GM12873 (cell line): ENCODE measurements at regions not wholly inside any gene's neighbourhood (a gene's known extent, or its start where the extent isn't known, plus 50 kb on each side); places are given as distances from the start of the nearest gene placed in this dataset.

Experiments used
- TF ChIP-seq, protein P1 (sequence below): IDR thresholded peaks from 2 replicates; pipeline ENCODE4 v1.5.1; 2012; ENCODE audit warnings: low read depth, mild to moderate bottlenecking, moderate library complexity, low read length, control low read depth; ENCODE audit not compliant: insufficient read depth; ENCODE audit errors: missing control alignments

DNA sequence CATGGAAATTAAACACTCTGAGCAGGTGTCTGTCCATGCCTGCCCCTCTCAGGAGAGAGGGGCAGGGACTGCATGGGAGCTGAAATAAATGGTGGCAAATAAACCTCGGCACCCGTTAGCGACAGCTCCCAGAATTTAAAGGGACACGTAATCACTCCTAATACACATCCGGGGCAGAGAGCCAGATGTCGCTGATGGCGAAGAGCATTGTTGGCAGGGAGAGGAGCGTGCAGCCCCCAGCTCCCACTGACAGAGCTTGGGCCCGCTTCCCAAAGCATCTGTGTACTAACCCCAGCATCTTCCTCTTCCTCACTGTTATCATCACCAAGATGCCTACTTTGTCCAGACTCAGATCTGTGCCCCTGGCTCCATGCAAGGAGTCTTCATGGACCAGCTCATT is 85.8 kb downstream of the IRX5 start:
- TF ChIP-seq, protein P1, sequence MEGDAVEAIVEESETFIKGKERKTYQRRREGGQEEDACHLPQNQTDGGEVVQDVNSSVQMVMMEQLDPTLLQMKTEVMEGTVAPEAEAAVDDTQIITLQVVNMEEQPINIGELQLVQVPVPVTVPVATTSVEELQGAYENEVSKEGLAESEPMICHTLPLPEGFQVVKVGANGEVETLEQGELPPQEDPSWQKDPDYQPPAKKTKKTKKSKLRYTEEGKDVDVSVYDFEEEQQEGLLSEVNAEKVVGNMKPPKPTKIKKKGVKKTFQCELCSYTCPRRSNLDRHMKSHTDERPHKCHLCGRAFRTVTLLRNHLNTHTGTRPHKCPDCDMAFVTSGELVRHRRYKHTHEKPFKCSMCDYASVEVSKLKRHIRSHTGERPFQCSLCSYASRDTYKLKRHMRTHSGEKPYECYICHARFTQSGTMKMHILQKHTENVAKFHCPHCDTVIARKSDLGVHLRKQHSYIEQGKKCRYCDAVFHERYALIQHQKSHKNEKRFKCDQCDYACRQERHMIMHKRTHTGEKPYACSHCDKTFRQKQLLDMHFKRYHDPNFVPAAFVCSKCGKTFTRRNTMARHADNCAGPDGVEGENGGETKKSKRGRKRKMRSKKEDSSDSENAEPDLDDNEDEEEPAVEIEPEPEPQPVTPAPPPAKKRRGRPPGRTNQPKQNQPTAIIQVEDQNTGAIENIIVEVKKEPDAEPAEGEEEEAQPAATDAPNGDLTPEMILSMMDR = no peak

DNA sequence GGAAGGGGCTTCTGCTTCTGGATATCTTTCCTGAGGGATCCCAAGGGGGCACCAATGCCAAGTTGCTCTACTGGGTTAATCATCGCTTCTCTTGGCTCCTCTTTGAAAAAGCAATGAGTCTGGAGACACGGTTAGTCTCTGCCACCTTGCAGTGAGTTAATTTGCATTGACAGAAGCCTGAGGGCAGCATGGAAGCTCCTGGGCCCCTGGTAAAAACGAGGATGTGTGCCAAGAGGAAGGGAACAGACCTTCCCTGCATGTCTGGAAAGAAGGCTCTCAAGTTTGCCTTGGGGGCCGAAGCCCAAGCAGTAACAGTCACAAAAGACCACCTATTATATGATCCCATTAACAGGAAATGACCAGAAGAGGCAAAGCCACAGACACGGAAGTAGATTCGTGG is 86.7 kb downstream of the IRX5 start:
- TF ChIP-seq, protein P1 = no peak

DNA sequence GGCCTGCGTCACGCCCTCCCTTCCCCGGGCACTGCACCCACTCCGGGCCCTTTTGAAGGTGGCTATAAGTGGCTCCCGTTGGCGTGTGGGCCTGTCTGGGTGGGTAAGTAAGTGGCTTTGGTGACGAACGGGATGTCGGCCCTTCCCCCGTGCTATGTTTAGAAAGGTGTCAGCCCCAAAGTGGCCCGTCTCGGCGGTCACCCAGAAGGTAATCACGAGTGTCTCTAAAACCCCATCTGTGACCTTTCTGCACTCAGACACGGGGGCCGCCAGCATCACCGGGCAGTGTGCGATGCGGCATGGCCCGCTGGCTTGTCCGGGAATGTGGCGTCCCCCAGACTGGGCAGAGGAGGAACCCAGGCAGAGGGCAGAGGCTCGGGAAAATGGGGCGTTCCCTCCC is 88.2 kb downstream of the IRX5 start:
- TF ChIP-seq, protein P1 = no peak

DNA sequence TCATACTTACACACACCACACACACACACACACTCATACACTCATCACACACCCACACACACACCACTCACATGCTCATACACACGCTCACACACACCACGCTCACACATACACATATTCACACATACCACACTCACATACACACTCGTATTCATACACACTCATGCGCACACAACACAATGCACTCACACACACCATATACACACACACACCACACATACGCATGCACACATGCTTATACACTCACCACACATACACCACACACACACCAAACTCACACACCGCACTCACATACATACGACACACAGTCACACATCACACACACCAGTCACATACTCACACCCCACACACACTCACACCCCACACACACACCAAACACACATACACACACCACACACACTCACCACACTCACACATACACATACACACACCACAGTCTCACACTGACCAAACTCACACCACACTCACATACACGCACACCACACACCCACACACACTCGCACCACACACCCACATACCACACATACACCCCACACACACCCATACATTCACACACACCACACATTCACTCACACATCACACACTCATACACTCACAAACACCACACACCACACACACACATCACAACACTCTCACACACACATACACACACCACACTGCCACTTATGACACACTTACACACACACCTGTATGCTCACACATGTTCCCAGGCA is 88.9 kb downstream of the IRX5 start:
- TF ChIP-seq, protein P1 = no peak

DNA sequence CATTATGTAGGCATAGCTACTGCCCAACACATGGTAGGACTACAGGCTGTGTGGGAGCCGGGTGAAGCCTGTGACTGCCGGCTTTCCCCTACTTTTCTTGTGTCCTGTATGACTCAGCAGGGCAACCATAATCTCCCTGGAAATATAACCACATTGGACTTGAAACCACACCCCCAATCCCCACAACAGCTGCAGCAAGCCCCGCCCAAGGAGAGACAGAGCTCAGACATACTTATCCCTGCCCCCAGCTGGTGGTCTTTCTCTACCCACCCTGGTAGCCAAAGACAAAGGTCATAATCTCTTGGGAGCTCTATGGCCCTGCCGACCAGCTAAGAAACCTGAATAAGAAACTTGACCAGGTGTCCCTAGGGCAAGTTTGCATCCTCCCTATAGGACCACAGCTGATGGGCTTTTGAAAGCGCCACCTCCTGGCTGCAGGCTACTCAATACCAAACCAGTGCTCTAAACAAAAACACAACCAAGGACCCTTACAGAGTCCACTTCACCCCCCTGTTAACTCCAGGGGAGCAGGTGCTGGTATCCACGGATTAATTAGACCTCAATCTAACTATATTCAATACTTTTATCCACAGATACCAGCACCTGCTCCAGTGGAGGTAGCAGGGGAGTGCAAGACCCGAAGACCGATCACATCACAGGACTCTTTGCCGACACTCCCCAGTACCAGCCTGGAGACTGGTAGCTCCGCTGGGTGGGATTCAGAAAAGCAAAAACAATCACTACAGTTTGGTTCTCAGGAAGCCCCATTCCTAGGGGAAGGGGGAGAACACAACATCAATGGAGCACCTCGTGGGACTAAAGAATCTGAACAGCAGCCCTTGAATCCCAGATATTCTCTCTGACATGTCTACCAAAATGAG is 91.2 kb downstream of the IRX5 start:
- TF ChIP-seq, protein P1 = peak; percentile 29

DNA sequence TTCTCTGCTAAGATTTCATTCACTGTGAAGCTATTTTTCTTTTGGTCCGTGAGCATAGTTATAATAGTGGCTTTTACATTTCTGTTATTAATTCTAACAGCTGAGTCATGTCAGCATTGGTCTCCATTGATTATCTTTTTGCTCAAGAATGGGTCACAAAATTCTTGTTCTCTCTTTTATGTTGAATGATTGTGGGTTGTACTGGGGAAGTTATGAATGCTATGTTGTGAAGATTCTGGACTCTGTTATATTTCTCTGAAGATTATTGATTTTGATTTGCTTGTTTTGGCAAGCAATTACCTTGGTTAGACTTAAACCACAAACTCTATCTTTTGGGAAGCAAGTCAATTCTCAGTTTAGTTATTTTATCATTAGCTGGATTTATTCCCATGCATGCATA is 98.8 kb downstream of the IRX5 start:
- TF ChIP-seq, protein P1 = no peak

DNA sequence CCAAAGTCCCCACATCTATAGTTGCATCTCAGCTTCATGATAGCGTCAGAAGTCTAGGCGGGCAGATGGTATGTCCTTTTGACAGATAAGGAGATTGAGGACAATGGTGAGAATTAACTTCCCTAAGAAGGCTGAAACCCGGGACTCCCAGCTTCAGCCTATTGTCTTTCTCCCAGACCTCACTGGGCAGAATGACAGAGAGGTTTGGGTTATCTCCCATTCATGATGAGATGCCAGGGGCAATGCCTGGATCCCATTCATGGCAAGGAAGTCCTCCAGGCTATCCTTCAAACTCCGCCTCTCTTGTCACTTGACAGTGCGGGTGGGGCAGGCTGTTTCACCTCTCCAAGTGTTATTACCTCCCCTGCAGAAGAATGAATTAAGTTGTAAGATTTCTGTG is 100.3 kb downstream of the IRX5 start:
- TF ChIP-seq, protein P1 = no peak
